ENCODE measurements at regions not wholly inside any gene's neighbourhood (a gene's known extent, or its start where the extent isn't known, plus 50 kb on each side); places are given as distances from the start of the nearest gene placed in this dataset.

DNA sequence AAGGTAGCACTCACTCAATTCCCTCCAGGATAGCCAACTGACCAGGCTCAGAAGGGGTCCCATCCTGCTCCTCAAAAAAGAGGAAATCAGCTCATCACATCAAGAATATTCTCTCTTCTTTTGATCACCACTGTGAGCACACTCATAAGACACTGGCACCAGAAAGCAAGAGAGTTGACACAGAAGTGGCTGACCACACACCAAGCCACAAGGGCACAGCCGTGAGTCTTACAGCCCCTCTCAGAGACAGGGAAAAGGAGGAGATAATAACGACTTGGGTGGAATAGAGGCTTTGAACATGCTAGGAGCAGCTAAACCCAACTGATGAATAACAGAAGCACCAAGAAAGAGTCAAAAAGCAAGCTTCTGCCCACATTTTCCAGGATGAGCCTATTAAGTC is 249.1 kb upstream of the PREP start:
- TF ChIP-seq POLR2A (IDR thresholded peaks at IDR 0.05), result no peak
- TF ChIP-seq, protein P1, sequence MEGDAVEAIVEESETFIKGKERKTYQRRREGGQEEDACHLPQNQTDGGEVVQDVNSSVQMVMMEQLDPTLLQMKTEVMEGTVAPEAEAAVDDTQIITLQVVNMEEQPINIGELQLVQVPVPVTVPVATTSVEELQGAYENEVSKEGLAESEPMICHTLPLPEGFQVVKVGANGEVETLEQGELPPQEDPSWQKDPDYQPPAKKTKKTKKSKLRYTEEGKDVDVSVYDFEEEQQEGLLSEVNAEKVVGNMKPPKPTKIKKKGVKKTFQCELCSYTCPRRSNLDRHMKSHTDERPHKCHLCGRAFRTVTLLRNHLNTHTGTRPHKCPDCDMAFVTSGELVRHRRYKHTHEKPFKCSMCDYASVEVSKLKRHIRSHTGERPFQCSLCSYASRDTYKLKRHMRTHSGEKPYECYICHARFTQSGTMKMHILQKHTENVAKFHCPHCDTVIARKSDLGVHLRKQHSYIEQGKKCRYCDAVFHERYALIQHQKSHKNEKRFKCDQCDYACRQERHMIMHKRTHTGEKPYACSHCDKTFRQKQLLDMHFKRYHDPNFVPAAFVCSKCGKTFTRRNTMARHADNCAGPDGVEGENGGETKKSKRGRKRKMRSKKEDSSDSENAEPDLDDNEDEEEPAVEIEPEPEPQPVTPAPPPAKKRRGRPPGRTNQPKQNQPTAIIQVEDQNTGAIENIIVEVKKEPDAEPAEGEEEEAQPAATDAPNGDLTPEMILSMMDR (IDR thresholded peaks at IDR 0.05), result no peak

All from body of pancreas (tissue), 4 donors.